Skin epidermis (tissue), 12 donors: ENCODE measurements at regions not wholly inside any gene's neighbourhood (a gene's known extent, or its start where the extent isn't known, plus 50 kb on each side); places are given as distances from the start of the nearest gene placed in this dataset.
"Not testable (repeated sequence)": the region's sequence is repeated elsewhere in the genome, so short reads cannot be mapped to it uniquely, and the experiment has no call there.

Source experiments
- H3K27ac ChIP-seq, 21 experiments: fragments of 200-600 bp; sonication (generic) in 11 of 21; one replicate each; pipeline ENCODE4 v1.5.0; 2020; ENCODE audit warnings: mild to moderate bottlenecking in 3 of 21, inconsistent platforms in 2 of 21, moderate library complexity in 2 of 21
- H3K4me3 ChIP-seq, 7 experiments: fragments of 200-600 bp; sonication (generic) in 2 of 7; one replicate each; pipeline ENCODE4 v1.5.0; 2020; ENCODE audit warnings: inconsistent platforms in 2 of 7, mild to moderate bottlenecking in 2 of 7, moderate library complexity in 1 of 7

- no peak overlapping the region for H3K4me3 ChIP-seq
- no peak overlapping the region for H3K27ac ChIP-seq
Measured at GRCh38 chrX:42378857-42379256, 399.1 kb downstream of the PPP1R2C start.

- no peak overlapping the region for H3K4me3 ChIP-seq
- H3K27ac ChIP-seq: no peak overlapping the region
Measured at GRCh38 chrX:42375086-42375485, 402.9 kb downstream of the PPP1R2C start.

GRCh38 chrX:42366181-42366580, 411.8 kb downstream of the PPP1R2C start:
- H3K4me3 ChIP-seq: no peak overlapping the region
- no peak overlapping the region for H3K27ac ChIP-seq

GRCh38 chrX:42362219-42362618, 415.7 kb downstream of the PPP1R2C start:
- Histone ChIP-seq H3K4me3 (no peak overlapping the region), H3K27ac (no peak overlapping the region)

- H3K27ac ChIP-seq, H3K4me3 ChIP-seq: not testable (repeated sequence)
Measured at GRCh38 chrX:42342981-42343380, 419.6 kb upstream of the CASK start.
